ENCODE measurements at regions not wholly inside any gene's neighbourhood (a gene's known extent, or its start where the extent isn't known, plus 50 kb on each side); places are given as distances from the start of the nearest gene placed in this dataset.
"Not testable (repeated sequence)": the region's sequence is repeated elsewhere in the genome, so short reads cannot be mapped to it uniquely, and the experiment has no call there.

DNA sequence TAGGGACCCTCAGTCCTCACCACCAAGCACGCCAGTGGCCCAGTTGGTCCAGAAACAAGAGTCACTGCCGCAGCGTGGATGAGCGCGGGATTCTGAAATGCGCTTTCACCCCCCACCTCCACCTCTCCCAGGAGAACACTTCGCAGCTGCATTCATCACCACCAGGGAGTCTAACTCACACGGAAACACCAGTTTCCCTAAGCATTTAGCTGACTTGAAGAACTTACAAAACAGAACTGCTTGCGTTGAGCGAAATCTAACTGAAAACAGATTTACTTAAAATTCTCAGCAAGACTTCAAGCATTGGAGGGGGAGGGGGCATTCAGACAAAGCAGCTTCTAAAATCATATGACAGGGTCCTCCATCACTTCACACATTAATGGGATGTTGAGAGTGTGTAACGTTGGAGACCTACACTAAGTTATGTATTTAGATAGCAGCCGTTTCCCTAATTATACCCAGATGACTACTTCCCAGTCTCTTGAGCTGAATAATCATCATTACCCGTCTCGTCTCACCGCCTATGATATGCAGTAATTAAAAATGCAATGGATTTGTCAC is 258.2 kb upstream of the IRS2 start:
- ATAC-seq: no peak
- FAIRE-seq: no peak
- Histone ChIP-seq H3K4me1 (no peaks in the 10 kb centered on the region), H3K9me3 (no peaks in the 10 kb centered on the region), H3K4me2 (no peak overlapping the region), H3K4me3 (no peak overlapping the region), H3K27ac (no peak overlapping the region)
- CTCF ChIA-PET: no interaction called here
- POLR2A ChIA-PET: no interaction called here
- TF ChIP-seq EHF (CRISPR knock-in tag; IDR thresholded peaks at IDR 0.05) (no peak), KDM1A (IDR thresholded peaks at IDR 0.05; ENCODE audit: low read depth) (no peak), ESRRA (IDR thresholded peaks at IDR 0.05; ENCODE audit: borderline replicate concordance, low read length) (no peak), SREBF2 (IDR thresholded peaks at IDR 0.05) (no peak), KDM5A (IDR thresholded peaks at IDR 0.05) (no peak), FOSB (CRISPR knock-in tag; IDR thresholded peaks at IDR 0.05) (no peak), E2F6 (IDR thresholded peaks at IDR 0.05; ENCODE audit: borderline replicate concordance, low read depth) (no peak), PBX3 (IDR thresholded peaks at IDR 0.05) (no peak), MAFK (IDR thresholded peaks at IDR 0.05; ENCODE audit: partially characterized antibody) (no peak)
- 93% methylated on average over 15 of the region's 15 CpGs for WGBS (ENCODE audit: missing lambda C conversion rate)
- DNase-seq (ENCODE audit: low read depth in 1 of 2, low spot score in 1 of 2): no peak

GRCh38 chr13:110042253-110042950 is 256.0 kb upstream of the IRS2 start:
- ATAC-seq (no peak), FAIRE-seq (no peak), DNase-seq (ENCODE audit: low read depth in 1 of 2, low spot score in 1 of 2) (no peak)
- TF ChIP-seq, protein P1, sequence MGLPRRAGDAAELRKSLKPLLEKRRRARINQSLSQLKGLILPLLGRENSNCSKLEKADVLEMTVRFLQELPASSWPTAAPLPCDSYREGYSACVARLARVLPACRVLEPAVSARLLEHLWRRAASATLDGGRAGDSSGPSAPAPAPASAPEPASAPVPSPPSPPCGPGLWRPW (IDR thresholded peaks at IDR 0.05): no peak
- TF ChIP-seq ZSCAN20 (CRISPR knock-in tag; IDR thresholded peaks at IDR 0.05) (no peak), POLR2AphosphoS2 (conservative IDR thresholded peaks at IDR 0.05; ENCODE audit: low read length) (no peak)
- Histone ChIP-seq H3K4me3 (no peak overlapping the region), H3K4me1 (no peaks in the 10 kb centered on the region), H3K9me3 (no peaks in the 10 kb centered on the region), H3K4me2 (no peak overlapping the region), H3K27ac (no peak overlapping the region)
- ChIA-PET POLR2A (no interaction called here), CTCF (interaction anchor here (0.7 kb wide), 1 partner anchor 257 kb away, joined by 3 read pairs; no protein-coding TSS in a partner anchor)
- WGBS (ENCODE audit: missing lambda C conversion rate): 55% methylated on average over 12 of the region's 14 CpGs

DNA sequence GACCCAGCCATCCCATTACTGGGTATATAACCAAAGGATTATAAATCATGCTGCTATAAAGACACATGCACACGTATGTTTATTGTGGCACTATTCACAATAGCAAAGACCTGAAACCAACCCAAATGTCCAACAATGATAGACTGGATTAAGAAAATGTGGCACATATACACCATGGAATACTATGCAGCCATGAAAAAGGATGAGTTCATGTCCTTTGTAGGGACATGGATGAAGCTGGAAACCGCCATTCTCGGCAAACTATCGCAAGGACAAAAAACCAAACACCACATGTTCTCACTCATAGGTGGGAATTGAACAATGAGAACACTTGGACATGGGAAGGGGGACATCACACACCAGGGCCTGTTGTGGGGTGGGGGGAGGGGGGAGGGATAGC is 255.3 kb upstream of the IRS2 start:
- H3K4me1 ChIP-seq; H3K27ac ChIP-seq; FAIRE-seq; DNase-seq (ENCODE audit: low read depth in 1 of 2, low spot score in 1 of 2); POLR2A ChIA-PET; H3K9me3 ChIP-seq; ATAC-seq; H3K4me2 ChIP-seq; CTCF ChIA-PET; H3K4me3 ChIP-seq: not testable (repeated sequence)
- WGBS (ENCODE audit: missing lambda C conversion rate): 14% methylated on average over 4 of the region's 4 CpGs

GRCh38 chr13:110037925-110038573 is 251.7 kb upstream of the IRS2 start:
- H3K4me3 ChIP-seq: no peak overlapping the region
- no peak overlapping the region for H3K27ac ChIP-seq
- H3K4me2 ChIP-seq: no peak overlapping the region
- no peaks in the 10 kb centered on the region for H3K9me3 ChIP-seq
- no peak for DNase-seq (ENCODE audit: low read depth in 1 of 2, low spot score in 1 of 2)
- no peak for FAIRE-seq
- POLR2A ChIA-PET: no interaction called here
- ATAC-seq: no peak
- no peak for TF ChIP-seq KDM1A (IDR thresholded peaks at IDR 0.05; ENCODE audit: low read depth)
- TF ChIP-seq MAFK (IDR thresholded peaks at IDR 0.05; ENCODE audit: partially characterized antibody): no peak
- no peak for TF ChIP-seq CBX8 (IDR thresholded peaks at IDR 0.05)
- no peak for TF ChIP-seq ESRRA (IDR thresholded peaks at IDR 0.05; ENCODE audit: borderline replicate concordance, low read length)
- TF ChIP-seq, protein P2, sequence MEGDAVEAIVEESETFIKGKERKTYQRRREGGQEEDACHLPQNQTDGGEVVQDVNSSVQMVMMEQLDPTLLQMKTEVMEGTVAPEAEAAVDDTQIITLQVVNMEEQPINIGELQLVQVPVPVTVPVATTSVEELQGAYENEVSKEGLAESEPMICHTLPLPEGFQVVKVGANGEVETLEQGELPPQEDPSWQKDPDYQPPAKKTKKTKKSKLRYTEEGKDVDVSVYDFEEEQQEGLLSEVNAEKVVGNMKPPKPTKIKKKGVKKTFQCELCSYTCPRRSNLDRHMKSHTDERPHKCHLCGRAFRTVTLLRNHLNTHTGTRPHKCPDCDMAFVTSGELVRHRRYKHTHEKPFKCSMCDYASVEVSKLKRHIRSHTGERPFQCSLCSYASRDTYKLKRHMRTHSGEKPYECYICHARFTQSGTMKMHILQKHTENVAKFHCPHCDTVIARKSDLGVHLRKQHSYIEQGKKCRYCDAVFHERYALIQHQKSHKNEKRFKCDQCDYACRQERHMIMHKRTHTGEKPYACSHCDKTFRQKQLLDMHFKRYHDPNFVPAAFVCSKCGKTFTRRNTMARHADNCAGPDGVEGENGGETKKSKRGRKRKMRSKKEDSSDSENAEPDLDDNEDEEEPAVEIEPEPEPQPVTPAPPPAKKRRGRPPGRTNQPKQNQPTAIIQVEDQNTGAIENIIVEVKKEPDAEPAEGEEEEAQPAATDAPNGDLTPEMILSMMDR (IDR thresholded peaks at IDR 0.05): no peak
- no peak for TF ChIP-seq JUN (IDR thresholded peaks at IDR 0.05)
- TF ChIP-seq CBX2 (IDR thresholded peaks at IDR 0.05; ENCODE audit: borderline replicate concordance, low read depth): no peak
- no peak for TF ChIP-seq RARB (CRISPR knock-in tag; IDR thresholded peaks at IDR 0.05)
- no peak for TF ChIP-seq JUNB (IDR thresholded peaks at IDR 0.05)
- TF ChIP-seq HEYL (CRISPR knock-in tag; IDR thresholded peaks at IDR 0.05): no peak
- no peak for TF ChIP-seq FOSB (CRISPR knock-in tag; IDR thresholded peaks at IDR 0.05)
- H3K4me1 ChIP-seq: no peaks in the 10 kb centered on the region
- 96% methylated on average over 2 of the region's 2 CpGs for WGBS (ENCODE audit: missing lambda C conversion rate)
- CTCF ChIA-PET: no interaction called here

Data from A549 (cell line).